ENCODE measurements at regions not wholly inside any gene's neighbourhood (a gene's known extent, or its start where the extent isn't known, plus 50 kb on each side); places are given as distances from the start of the nearest gene placed in this dataset.

- TF ChIP-seq, protein P1, sequence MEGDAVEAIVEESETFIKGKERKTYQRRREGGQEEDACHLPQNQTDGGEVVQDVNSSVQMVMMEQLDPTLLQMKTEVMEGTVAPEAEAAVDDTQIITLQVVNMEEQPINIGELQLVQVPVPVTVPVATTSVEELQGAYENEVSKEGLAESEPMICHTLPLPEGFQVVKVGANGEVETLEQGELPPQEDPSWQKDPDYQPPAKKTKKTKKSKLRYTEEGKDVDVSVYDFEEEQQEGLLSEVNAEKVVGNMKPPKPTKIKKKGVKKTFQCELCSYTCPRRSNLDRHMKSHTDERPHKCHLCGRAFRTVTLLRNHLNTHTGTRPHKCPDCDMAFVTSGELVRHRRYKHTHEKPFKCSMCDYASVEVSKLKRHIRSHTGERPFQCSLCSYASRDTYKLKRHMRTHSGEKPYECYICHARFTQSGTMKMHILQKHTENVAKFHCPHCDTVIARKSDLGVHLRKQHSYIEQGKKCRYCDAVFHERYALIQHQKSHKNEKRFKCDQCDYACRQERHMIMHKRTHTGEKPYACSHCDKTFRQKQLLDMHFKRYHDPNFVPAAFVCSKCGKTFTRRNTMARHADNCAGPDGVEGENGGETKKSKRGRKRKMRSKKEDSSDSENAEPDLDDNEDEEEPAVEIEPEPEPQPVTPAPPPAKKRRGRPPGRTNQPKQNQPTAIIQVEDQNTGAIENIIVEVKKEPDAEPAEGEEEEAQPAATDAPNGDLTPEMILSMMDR (IDR thresholded peaks at IDR 0.05; ENCODE audit: low read depth, low read length), result no peak
- TF ChIP-seq EZH2phosphoT487 (IDR thresholded peaks at IDR 0.05; ENCODE audit: low read depth), result no peak
Observed at GRCh38 chr1:188170935-188171334, 1342.2 kb downstream of the PLA2G4A start.

All from OCI-LY3 (cell line).